ENCODE measurements at regions not wholly inside any gene's neighbourhood (a gene's known extent, or its start where the extent isn't known, plus 50 kb on each side); places are given as distances from the start of the nearest gene placed in this dataset.

DNA sequence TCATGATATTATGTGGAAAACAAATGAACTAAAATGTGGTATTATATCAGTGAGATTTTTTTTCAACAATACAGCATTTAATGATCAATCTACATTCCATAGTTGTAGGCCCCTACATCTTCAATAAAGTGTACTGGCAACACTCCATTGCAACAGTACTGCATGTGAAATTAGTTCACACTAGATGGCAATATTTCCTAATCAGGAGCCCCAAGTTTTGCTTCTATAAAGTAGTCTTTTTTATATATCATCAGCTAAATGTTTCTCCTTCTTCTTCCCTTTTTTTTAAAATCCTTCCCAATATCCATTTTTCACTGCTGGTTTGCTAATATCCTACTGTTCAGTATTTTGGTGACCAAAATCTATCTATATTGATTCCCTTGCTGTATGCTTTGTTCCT lies 528.3 kb upstream of the ATXN8OS start:
- Histone ChIP-seq H2AFZ (ENCODE audit: low read length) (no peak overlapping the region), H3K9me2 (replicated peaks; ENCODE audit: insufficient read depth, low read length) (no peaks in the 10 kb centered on the region), H3K79me2 (ENCODE audit: low read length) (no peaks in the 10 kb centered on the region), H3K4me1 (ENCODE audit: low read length) (no peaks in the 10 kb centered on the region), H3K9ac (ENCODE audit: low read length) (no peak overlapping the region), H4K20me1 (ENCODE audit: insufficient read depth, low read length) (no peaks in the 10 kb centered on the region), H3K27ac (ENCODE audit: low read length) (no peak overlapping the region), H3K27me3 (replicated peaks; ENCODE audit: insufficient read depth, low read length) (no peaks in the 10 kb centered on the region), H3K36me3 (replicated peaks; ENCODE audit: insufficient read depth, low read length) (no peaks in the 10 kb centered on the region), H3F3A (ENCODE audit: insufficient read depth, low read length) (no peaks in the 10 kb centered on the region), H3K4me2 (ENCODE audit: low read depth, low read length) (no peak overlapping the region), H3K9me3 (replicated peaks; ENCODE audit: insufficient read depth, low read length) (no peaks in the 10 kb centered on the region), H3K4me3 (ENCODE audit: low read length) (no peak overlapping the region)
- TF ChIP-seq, protein P1, sequence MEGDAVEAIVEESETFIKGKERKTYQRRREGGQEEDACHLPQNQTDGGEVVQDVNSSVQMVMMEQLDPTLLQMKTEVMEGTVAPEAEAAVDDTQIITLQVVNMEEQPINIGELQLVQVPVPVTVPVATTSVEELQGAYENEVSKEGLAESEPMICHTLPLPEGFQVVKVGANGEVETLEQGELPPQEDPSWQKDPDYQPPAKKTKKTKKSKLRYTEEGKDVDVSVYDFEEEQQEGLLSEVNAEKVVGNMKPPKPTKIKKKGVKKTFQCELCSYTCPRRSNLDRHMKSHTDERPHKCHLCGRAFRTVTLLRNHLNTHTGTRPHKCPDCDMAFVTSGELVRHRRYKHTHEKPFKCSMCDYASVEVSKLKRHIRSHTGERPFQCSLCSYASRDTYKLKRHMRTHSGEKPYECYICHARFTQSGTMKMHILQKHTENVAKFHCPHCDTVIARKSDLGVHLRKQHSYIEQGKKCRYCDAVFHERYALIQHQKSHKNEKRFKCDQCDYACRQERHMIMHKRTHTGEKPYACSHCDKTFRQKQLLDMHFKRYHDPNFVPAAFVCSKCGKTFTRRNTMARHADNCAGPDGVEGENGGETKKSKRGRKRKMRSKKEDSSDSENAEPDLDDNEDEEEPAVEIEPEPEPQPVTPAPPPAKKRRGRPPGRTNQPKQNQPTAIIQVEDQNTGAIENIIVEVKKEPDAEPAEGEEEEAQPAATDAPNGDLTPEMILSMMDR (IDR thresholded peaks at IDR 0.05; ENCODE audit: low read length), result peak; percentile 31
- TF ChIP-seq EZH2 (optimal IDR thresholded peaks at IDR 0.05; ENCODE audit: low read depth, low read length), result no peak
- no peak for TF ChIP-seq EZH2phosphoT487 (IDR thresholded peaks at IDR 0.05; ENCODE audit: low read length)
- DNase-seq, result peak; percentile 7

DNA sequence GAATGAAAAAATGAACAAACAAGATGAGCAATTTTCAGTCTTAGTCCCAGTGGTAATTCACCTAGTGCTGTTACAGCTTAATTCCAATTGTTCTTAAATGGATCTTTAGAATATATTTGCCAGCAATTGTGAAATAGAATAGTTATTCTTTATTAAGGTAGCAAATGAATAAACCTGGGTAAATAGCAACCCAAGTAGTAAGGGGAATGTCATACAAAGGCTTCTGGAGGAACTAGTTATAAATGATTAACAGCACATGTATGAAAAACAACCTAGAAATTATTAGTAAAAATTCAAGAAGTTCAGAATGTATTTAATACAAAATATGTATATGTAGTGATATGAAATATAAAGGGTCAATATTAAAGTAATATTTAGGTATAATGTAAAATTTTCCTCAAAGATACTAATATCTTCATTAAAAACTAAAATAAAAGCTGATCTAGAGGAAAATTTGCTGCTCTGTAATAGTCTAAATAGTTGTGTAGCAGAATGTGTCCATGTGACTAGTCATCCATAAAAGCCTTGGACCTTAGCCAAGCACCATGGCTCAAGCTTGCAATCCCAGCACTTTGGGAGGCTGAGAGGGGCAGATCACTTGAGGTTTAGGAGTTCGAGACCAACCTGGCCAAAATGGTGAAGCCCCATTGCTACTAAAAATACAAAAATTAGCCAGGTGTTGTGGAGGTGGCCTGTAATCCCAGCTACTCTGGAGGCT lies 535.9 kb upstream of the ATXN8OS start:
- no peaks in the 10 kb centered on the region for H3F3A ChIP-seq (ENCODE audit: insufficient read depth, low read length)
- H3K4me1 ChIP-seq (ENCODE audit: low read length), result no peaks in the 10 kb centered on the region
- no peak for DNase-seq
- H2AFZ ChIP-seq (ENCODE audit: low read length), result no peak overlapping the region
- TF ChIP-seq, protein P1 (IDR thresholded peaks at IDR 0.05; ENCODE audit: low read length), result no peak
- TF ChIP-seq EZH2 (optimal IDR thresholded peaks at IDR 0.05; ENCODE audit: low read depth, low read length) (no peak), EZH2phosphoT487 (IDR thresholded peaks at IDR 0.05; ENCODE audit: low read length) (no peak)
- H3K9me2 ChIP-seq (replicated peaks; ENCODE audit: insufficient read depth, low read length), result no peaks in the 10 kb centered on the region
- H3K27me3 ChIP-seq (replicated peaks; ENCODE audit: insufficient read depth, low read length), result no peaks in the 10 kb centered on the region
- H3K36me3 ChIP-seq (replicated peaks; ENCODE audit: insufficient read depth, low read length), result no peaks in the 10 kb centered on the region
- H3K27ac ChIP-seq (ENCODE audit: low read length), result no peak overlapping the region
- no peaks in the 10 kb centered on the region for H3K9me3 ChIP-seq (replicated peaks; ENCODE audit: insufficient read depth, low read length)
- H3K4me3 ChIP-seq (ENCODE audit: low read length), result no peak overlapping the region
- H3K79me2 ChIP-seq (ENCODE audit: low read length), result no peaks in the 10 kb centered on the region
- H3K9ac ChIP-seq (ENCODE audit: low read length), result no peak overlapping the region
- H4K20me1 ChIP-seq (ENCODE audit: insufficient read depth, low read length), result no peaks in the 10 kb centered on the region
- no peak overlapping the region for H3K4me2 ChIP-seq (ENCODE audit: low read depth, low read length)

DNA sequence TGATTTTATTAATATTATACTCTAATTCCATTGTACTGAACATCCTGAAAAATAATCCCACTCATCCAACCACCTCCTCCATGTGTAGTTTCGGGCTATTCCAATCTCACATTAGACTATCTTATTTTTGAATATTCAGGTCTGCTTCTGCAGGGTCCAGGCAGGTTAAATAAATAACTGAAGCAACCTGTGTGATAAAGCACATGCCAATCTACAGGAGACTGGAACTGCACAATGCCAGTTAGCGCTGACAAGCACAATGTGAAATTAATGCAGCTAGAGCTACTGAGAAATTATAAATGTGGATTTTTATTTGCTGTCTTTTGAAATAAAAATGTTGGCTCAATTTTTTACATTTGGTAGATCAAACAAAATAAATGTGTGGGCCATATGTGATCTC lies 540.1 kb upstream of the ATXN8OS start:
- Histone ChIP-seq H3K4me2 (ENCODE audit: low read depth, low read length) (no peak overlapping the region), H4K20me1 (ENCODE audit: insufficient read depth, low read length) (no peaks in the 10 kb centered on the region), H3K9ac (ENCODE audit: low read length) (no peak overlapping the region), H3K27me3 (replicated peaks; ENCODE audit: insufficient read depth, low read length) (no peaks in the 10 kb centered on the region), H2AFZ (ENCODE audit: low read length) (no peak overlapping the region), H3F3A (ENCODE audit: insufficient read depth, low read length) (no peaks in the 10 kb centered on the region), H3K36me3 (replicated peaks; ENCODE audit: insufficient read depth, low read length) (no peaks in the 10 kb centered on the region), H3K9me3 (replicated peaks; ENCODE audit: insufficient read depth, low read length) (no peaks in the 10 kb centered on the region), H3K9me2 (replicated peaks; ENCODE audit: insufficient read depth, low read length) (no peaks in the 10 kb centered on the region), H3K27ac (ENCODE audit: low read length) (no peak overlapping the region), H3K79me2 (ENCODE audit: low read length) (no peaks in the 10 kb centered on the region), H3K4me3 (ENCODE audit: low read length) (no peak overlapping the region), H3K4me1 (ENCODE audit: low read length) (no peaks in the 10 kb centered on the region)
- no peak for TF ChIP-seq EZH2phosphoT487 (IDR thresholded peaks at IDR 0.05; ENCODE audit: low read length)
- no peak for TF ChIP-seq EZH2 (optimal IDR thresholded peaks at IDR 0.05; ENCODE audit: low read depth, low read length)
- TF ChIP-seq, protein P1 (IDR thresholded peaks at IDR 0.05; ENCODE audit: low read length), result no peak
- DNase-seq, result no peak
